GM19193 (cell line): ENCODE measurements at regions not wholly inside any gene's neighbourhood (a gene's known extent, or its start where the extent isn't known, plus 50 kb on each side); places are given as distances from the start of the nearest gene placed in this dataset.

Experiments
- POLR2A ChIP-seq: IDR thresholded peaks from 4 replicates; pipeline ENCODE4 v1.6.1; 2011; ENCODE audit not compliant: insufficient read depth, insufficient read length; ENCODE audit errors: extremely low read depth

GRCh38 chr5:77844623-77845323 is 68.6 kb upstream of the TBCA start:
- no peak for TF ChIP-seq POLR2A

- TF ChIP-seq POLR2A: no peak
These were observed 68.2 kb upstream of the TBCA start for GRCh38 chr5:77844373-77844622.

- no peak for TF ChIP-seq POLR2A
These were observed 67.6 kb upstream of the TBCA start for GRCh38 chr5:77843570-77844372.

GRCh38 chr5:77842243-77842642 is 66.1 kb upstream of the TBCA start:
- TF ChIP-seq POLR2A: no peak

- TF ChIP-seq POLR2A: no peak
These were observed 65.5 kb upstream of the TBCA start for GRCh38 chr5:77841616-77842015.

- no peak for TF ChIP-seq POLR2A
These were observed 64.8 kb upstream of the TBCA start for GRCh38 chr5:77840930-77841329.

GRCh38 chr5:77839691-77840090 is 63.6 kb upstream of the TBCA start:
- TF ChIP-seq POLR2A: no peak

- TF ChIP-seq POLR2A: no peak
These were observed 56.8 kb upstream of the TBCA start for GRCh38 chr5:77832938-77833337.

GRCh38 chr5:77832166-77832770 is 56.1 kb upstream of the TBCA start:
- TF ChIP-seq POLR2A: no peak

- TF ChIP-seq POLR2A: no peak
These were observed 52.3 kb upstream of the TBCA start for GRCh38 chr5:77828445-77828844.
